ENCODE measurements at regions not wholly inside any gene's neighbourhood (a gene's known extent, or its start where the extent isn't known, plus 50 kb on each side); places are given as distances from the start of the nearest gene placed in this dataset.

DNA sequence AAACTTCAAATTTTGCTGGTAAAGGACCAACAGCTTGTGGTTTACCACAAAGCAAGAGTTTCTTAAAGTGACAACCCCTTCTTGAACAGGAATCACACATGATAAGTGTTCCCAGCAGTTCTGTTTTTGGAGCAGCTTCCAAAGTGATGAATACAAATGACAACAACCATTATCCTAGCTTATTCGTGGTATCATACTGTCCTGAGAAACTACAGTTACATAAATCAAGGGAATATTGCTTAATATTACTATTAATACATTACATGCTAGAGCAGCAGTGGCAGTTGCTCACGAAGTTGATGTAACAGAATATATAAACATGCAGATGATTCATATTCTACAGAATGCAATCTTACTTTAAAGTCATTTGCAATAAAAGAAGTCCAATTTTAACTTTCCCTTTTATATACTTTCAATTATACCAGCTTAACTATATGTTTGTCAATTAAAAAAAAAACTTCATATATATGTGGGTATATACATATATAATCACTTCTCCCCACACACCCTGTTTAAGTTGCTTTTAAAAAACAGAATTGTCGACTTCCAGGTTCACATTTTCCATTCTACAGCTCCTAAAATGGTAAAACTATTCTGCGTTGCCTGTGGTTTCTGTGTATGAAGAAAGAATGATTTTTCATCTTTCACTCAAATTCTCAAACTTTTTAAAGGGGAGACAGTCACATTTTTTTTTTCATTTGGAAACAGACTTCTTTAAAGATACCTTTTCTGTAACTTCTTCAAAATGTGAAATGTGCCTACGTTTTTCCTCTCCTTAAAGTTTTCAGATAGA is 713.6 kb downstream of the TDRD15 start:
- TF ChIP-seq, protein P1, sequence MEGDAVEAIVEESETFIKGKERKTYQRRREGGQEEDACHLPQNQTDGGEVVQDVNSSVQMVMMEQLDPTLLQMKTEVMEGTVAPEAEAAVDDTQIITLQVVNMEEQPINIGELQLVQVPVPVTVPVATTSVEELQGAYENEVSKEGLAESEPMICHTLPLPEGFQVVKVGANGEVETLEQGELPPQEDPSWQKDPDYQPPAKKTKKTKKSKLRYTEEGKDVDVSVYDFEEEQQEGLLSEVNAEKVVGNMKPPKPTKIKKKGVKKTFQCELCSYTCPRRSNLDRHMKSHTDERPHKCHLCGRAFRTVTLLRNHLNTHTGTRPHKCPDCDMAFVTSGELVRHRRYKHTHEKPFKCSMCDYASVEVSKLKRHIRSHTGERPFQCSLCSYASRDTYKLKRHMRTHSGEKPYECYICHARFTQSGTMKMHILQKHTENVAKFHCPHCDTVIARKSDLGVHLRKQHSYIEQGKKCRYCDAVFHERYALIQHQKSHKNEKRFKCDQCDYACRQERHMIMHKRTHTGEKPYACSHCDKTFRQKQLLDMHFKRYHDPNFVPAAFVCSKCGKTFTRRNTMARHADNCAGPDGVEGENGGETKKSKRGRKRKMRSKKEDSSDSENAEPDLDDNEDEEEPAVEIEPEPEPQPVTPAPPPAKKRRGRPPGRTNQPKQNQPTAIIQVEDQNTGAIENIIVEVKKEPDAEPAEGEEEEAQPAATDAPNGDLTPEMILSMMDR (IDR thresholded peaks at IDR 0.05 in 4 of 5, conservative IDR thresholded peaks at IDR 0.05 in 1 of 5): no peak
- no peak for TF ChIP-seq POLR2A (IDR thresholded peaks at IDR 0.05)

All from gastrocnemius medialis (tissue), 4 donors.